Skeletal muscle tissue (tissue), 3 donors: ENCODE measurements at regions not wholly inside any gene's neighbourhood (a gene's known extent, or its start where the extent isn't known, plus 50 kb on each side); places are given as distances from the start of the nearest gene placed in this dataset.

Source experiments
- H3K27ac ChIP-seq: one replicate; pipeline ENCODE4 v1.7.0; 2013; ENCODE audit warnings: mild to moderate bottlenecking, low read depth, low read length, inconsistent platforms
- H3K27me3 ChIP-seq, 3 donors: one replicate each; pipeline ENCODE4 v1.7.0; 2013; ENCODE audit warnings: low read length in 3 of 3; ENCODE audit not compliant: control insufficient read depth in 3 of 3, insufficient read depth in 3 of 3
- H3K36me3 ChIP-seq, 3 donors: one replicate each; pipeline ENCODE4 v1.7.0; 2013; ENCODE audit warnings: low read length in 3 of 3; ENCODE audit not compliant: control insufficient read depth in 3 of 3, insufficient read depth in 3 of 3
- H3K4me1 ChIP-seq, 3 donors: one replicate each; pipeline ENCODE4 v1.7.0; 2013; ENCODE audit warnings: low read length in 3 of 3, mild to moderate bottlenecking in 3 of 3; ENCODE audit not compliant: control insufficient read depth in 3 of 3, insufficient read depth in 3 of 3
- H3K4me3 ChIP-seq, 3 donors: one replicate each; pipeline ENCODE4 v1.7.0; 2013; ENCODE audit warnings: low read length in 3 of 3
- H3K9ac ChIP-seq, 3 donors: one replicate each; pipeline ENCODE4 v1.7.0; 2013; ENCODE audit warnings: low read length in 3 of 3, mild to moderate bottlenecking in 3 of 3, moderate library complexity in 2 of 3, low read depth in 1 of 3
- H3K9me3 ChIP-seq, 3 donors: one replicate each; pipeline ENCODE4 v1.7.0; 2013; ENCODE audit warnings: low read length in 3 of 3; ENCODE audit not compliant: control insufficient read depth in 3 of 3
- donor health status: Osteomylitis.

- H3K27me3 ChIP-seq: no peaks in the 10 kb centered on the region
- H3K9ac ChIP-seq: no peak overlapping the region
- H3K4me1 ChIP-seq: peaks cover 0 to 3% (median 0%) of the 10 kb centered on the region in 3 donors
Observed at GRCh38 chr15:25608926-25609325, 170.1 kb upstream of the UBE3A start.

GRCh38 chr15:25605151-25605550 lies 166.3 kb upstream of the UBE3A start:
- H3K36me3 ChIP-seq: no peaks in the 10 kb centered on the region
- no peaks in the 10 kb centered on the region for H3K27me3 ChIP-seq
- H3K9ac ChIP-seq: no peak overlapping the region
- no peak overlapping the region for H3K4me3 ChIP-seq
- no peaks in the 10 kb centered on the region for H3K4me1 ChIP-seq
- H3K27ac ChIP-seq: no peak overlapping the region
- H3K9me3 ChIP-seq: no peaks in the 10 kb centered on the region

More at GRCh38 chr15:25608926-25609325, 170.1 kb upstream of the UBE3A start:
- Histone ChIP-seq H3K27ac (no peak overlapping the region), H3K36me3 (no peaks in the 10 kb centered on the region), H3K4me3 (no peak overlapping the region), H3K9me3 (no peaks in the 10 kb centered on the region)

GRCh38 chr15:25600751-25601150 lies 161.9 kb upstream of the UBE3A start:
- H3K4me1 ChIP-seq: peaks cover 4 to 15% (median 11%) of the 10 kb centered on the region in 3 donors

GRCh38 chr15:25597571-25597970 lies 158.7 kb upstream of the UBE3A start:
- H3K4me1 ChIP-seq: peaks cover 4 to 15% (median 11%) of the 10 kb centered on the region in 3 donors
- H3K36me3 ChIP-seq: no peaks in the 10 kb centered on the region
- peak overlapping the region; percentile 62 to 78 (median 69) for H3K4me3 ChIP-seq
- H3K27ac ChIP-seq: no peak overlapping the region
- no peaks in the 10 kb centered on the region for H3K9me3 ChIP-seq
- no peaks in the 10 kb centered on the region for H3K27me3 ChIP-seq
- peak overlapping the region in 1 of 3 donors; percentile 74 for H3K9ac ChIP-seq

More at GRCh38 chr15:25600751-25601150, 161.9 kb upstream of the UBE3A start:
- Histone ChIP-seq H3K27ac (no peak overlapping the region), H3K27me3 (no peaks in the 10 kb centered on the region), H3K9me3 (no peaks in the 10 kb centered on the region), H3K9ac (no peak overlapping the region), H3K36me3 (no peaks in the 10 kb centered on the region), H3K4me3 (no peak overlapping the region)

GRCh38 chr15:25596644-25597562 lies 158.1 kb upstream of the UBE3A start:
- H3K4me1 ChIP-seq: peaks cover 4 to 15% (median 11%) of the 10 kb centered on the region in 3 donors
- H3K9me3 ChIP-seq: no peaks in the 10 kb centered on the region
- H3K9ac ChIP-seq: peak overlapping the region; percentile 58 to 74 (median 68)
- H3K36me3 ChIP-seq: no peaks in the 10 kb centered on the region
- H3K4me3 ChIP-seq: peak overlapping the region; percentile 62 to 78 (median 69)
- H3K27me3 ChIP-seq: no peaks in the 10 kb centered on the region
- no peak overlapping the region for H3K27ac ChIP-seq

GRCh38 chr15:25587616-25588340 lies 149.0 kb upstream of the UBE3A start:
- Histone ChIP-seq H3K27me3 (no peaks in the 10 kb centered on the region), H3K27ac (no peak overlapping the region), H3K9ac (no peak overlapping the region), H3K4me3 (no peak overlapping the region), H3K9me3 (no peaks in the 10 kb centered on the region), H3K36me3 (no peaks in the 10 kb centered on the region), H3K4me1 (no peaks in the 10 kb centered on the region)

GRCh38 chr15:25582886-25583285 lies 144.1 kb upstream of the UBE3A start:
- H3K27ac ChIP-seq: no peak overlapping the region
- H3K4me1 ChIP-seq: no peaks in the 10 kb centered on the region
- no peak overlapping the region for H3K4me3 ChIP-seq
- H3K27me3 ChIP-seq: no peaks in the 10 kb centered on the region
- no peaks in the 10 kb centered on the region for H3K36me3 ChIP-seq
- no peaks in the 10 kb centered on the region for H3K9me3 ChIP-seq
- no peak overlapping the region for H3K9ac ChIP-seq

GRCh38 chr15:25579127-25579526 lies 140.3 kb upstream of the UBE3A start:
- H3K4me1 ChIP-seq: no peaks in the 10 kb centered on the region
- no peaks in the 10 kb centered on the region for H3K27me3 ChIP-seq
- no peaks in the 10 kb centered on the region for H3K36me3 ChIP-seq
- H3K4me3 ChIP-seq: no peak overlapping the region
- no peak overlapping the region for H3K9ac ChIP-seq
- H3K27ac ChIP-seq: no peak overlapping the region
- H3K9me3 ChIP-seq: peaks cover 0 to 1% (median 0%) of the 10 kb centered on the region in 3 donors

GRCh38 chr15:25572191-25572590 lies 133.4 kb upstream of the UBE3A start:
- H3K27me3 ChIP-seq: no peaks in the 10 kb centered on the region
- H3K36me3 ChIP-seq: no peaks in the 10 kb centered on the region
- no peak overlapping the region for H3K4me3 ChIP-seq
- H3K9me3 ChIP-seq: peaks cover 0 to 3% (median 0%) of the 10 kb centered on the region in 3 donors
- H3K9ac ChIP-seq: no peak overlapping the region
- peaks cover 24 to 32% (median 24%) of the 10 kb centered on the region in 3 donors for H3K4me1 ChIP-seq
- no peak overlapping the region for H3K27ac ChIP-seq

- Histone ChIP-seq H3K27ac (no peak overlapping the region), H3K4me3 (peak overlapping the region in 2 of 3 donors; percentile 9 to 41), H3K36me3 (no peaks in the 10 kb centered on the region), H3K9me3 (no peaks in the 10 kb centered on the region), H3K9ac (peak overlapping the region in 1 of 3 donors; percentile 9), H3K27me3 (no peaks in the 10 kb centered on the region), H3K4me1 (peaks cover 37 to 55% (median 40%) of the 10 kb centered on the region in 3 donors)
Observed at GRCh38 chr15:25568751-25569150, 129.9 kb upstream of the UBE3A start.
